ENCODE measurements at regions not wholly inside any gene's neighbourhood (a gene's known extent, or its start where the extent isn't known, plus 50 kb on each side); places are given as distances from the start of the nearest gene placed in this dataset.

- TF ChIP-seq CTCF (IDR thresholded peaks at IDR 0.05), result no peak
- TF ChIP-seq POLR2A (IDR thresholded peaks at IDR 0.05), result no peak
- no peak for TF ChIP-seq EP300 (IDR thresholded peaks at IDR 0.05)
Observed at GRCh38 chr13:72530471-72530870, 197.0 kb downstream of the MZT1 start.

Measured in ovary (tissue), 3 donors.